ENCODE measurements at regions not wholly inside any gene's neighbourhood (a gene's known extent, or its start where the extent isn't known, plus 50 kb on each side); places are given as distances from the start of the nearest gene placed in this dataset.
"Not testable (repeated sequence)": the region's sequence is repeated elsewhere in the genome, so short reads cannot be mapped to it uniquely, and the experiment has no call there.

DNA sequence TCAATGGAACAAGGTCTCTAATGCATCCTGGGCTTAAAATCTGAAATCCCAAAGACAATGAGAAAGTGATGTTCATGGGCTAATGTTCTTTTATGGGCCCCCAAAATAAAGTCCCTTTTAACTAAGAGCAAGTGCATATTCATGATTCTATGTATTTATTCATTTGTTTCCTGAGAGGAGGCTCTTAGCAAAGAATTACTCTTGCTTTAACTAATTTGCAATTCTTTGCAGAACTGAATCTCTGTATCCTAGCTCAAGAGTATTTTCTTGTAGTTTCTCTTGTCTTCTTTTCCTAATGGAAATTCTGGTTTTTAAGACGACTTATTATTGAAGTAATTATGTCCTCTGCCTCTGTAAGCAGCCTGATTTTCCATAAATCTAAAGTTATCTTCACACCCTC is 202.2 kb upstream of the TP63 start:
- Mint-ChIP-seq H3K36me3 (peaks cover 0 to 20% of the 10 kb centered on the region in 2 donors), H3K9me3 (peaks cover 0 to 18% of the 10 kb centered on the region in 2 donors), H3K27ac (no peak overlapping the region)
- DNase-seq (ENCODE audit: low spot score in 2 of 2) = no peak
- no peak for ATAC-seq

DNA sequence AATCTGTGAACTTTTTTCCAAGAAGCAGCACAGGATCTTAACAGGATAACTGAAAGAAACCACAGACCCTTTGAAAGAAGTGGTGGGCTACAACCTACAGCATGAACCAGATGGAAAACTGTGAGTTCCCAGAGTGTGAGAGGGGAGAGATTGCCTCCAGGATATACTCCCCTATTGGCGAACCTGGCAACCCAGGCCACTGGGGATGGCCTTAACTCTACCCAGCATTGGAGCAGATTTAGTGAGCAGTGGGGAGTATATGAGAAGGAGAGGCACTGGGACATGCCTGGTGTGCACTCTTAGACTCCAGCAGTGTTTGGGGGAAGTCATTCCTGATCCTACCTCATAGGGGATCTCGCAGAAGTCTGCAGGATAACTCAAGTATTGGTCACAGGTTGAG is 201.0 kb upstream of the TP63 start:
- Mint-ChIP-seq H3K9me3 (peaks cover 8 to 19% of the 10 kb centered on the region in 2 donors), H3K27ac (no peak overlapping the region), H3K36me3 (peaks cover 0 to 20% of the 10 kb centered on the region in 2 donors)
- ATAC-seq = no peak
- DNase-seq (ENCODE audit: low spot score in 2 of 2) = no peak

DNA sequence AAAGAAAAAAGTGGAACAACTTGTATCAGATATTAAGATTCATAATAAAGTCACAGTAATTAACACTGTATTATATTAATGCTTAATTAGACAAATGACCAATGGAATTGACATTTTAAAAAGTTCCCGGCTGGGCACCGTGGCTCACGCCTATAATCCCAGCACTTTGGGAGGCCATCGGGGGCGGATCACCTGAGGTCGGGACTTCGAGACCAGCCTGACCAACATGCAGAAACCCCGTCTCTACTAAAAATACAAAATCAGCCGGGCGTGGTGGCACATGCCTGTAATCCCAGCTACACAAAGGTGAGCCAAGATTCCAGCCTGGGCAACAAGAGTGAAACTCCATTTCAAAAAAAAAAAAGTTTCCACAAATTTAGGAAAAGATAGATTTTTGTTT is 188.9 kb upstream of the TP63 start:
- not testable (repeated sequence) for DNase-seq (ENCODE audit: low spot score in 2 of 2); H3K27ac Mint-ChIP-seq; H3K9me3 Mint-ChIP-seq; H3K36me3 Mint-ChIP-seq; ATAC-seq

DNA sequence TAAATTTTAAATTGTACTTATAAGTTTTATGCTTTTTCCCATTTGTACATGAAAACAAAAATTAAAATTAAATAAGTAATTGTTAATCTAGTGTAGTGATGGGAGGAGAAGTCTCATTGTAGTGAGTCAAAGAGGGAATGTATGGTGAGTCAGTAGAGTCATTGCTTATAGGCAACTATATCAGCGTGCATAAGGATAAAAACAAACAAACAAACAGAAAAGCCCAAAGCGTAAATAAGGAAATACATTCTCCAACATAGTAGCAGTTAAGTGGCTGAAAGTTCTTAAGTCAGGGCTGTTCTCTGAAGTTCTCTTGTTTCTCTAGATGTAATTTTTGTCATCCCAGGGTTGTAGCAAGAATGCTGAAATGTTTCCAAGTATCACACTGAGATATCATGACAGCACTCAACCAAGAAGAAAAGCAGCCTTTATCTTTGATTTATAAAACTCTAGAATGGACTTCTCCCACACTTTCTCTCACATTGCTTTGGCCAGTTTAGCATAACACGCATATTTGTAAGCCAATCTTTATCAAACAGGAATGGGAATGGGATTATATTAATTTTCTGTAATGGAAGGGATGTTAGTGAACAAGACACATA is 184.1 kb upstream of the TP63 start:
- H3K36me3 Mint-ChIP-seq = peaks cover 0 to 4% of the 10 kb centered on the region in 2 donors
- DNase-seq (ENCODE audit: low spot score in 2 of 2) (no peak), ATAC-seq (no peak)
- peaks cover 0 to 5% of the 10 kb centered on the region in 2 donors for H3K9me3 Mint-ChIP-seq
- H3K27ac Mint-ChIP-seq = no peak overlapping the region

DNA sequence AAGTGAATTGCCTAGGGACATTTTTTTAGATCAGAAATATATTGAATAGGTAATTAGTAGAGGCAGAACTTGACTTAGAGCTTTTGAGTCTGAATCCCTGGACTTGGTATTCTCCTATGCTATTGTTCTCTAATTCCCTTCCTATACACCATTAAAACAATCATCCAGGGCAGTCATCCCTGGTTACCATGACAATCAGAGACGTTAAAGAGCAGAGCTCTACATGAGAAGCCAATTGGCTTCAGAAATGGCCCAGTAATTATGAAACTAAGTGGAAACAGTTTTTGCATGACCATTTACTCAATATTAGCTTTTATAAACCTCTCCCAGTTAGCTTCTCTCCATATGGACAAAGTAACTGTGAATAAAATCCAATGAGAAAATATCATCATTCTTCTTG is 182.1 kb upstream of the TP63 start:
- Mint-ChIP-seq H3K9me3 (no peaks in the 10 kb centered on the region), H3K36me3 (peaks cover 0 to 4% of the 10 kb centered on the region in 2 donors), H3K27ac (no peak overlapping the region)
- DNase-seq (ENCODE audit: low spot score in 2 of 2) (no peak), ATAC-seq (no peak)

DNA sequence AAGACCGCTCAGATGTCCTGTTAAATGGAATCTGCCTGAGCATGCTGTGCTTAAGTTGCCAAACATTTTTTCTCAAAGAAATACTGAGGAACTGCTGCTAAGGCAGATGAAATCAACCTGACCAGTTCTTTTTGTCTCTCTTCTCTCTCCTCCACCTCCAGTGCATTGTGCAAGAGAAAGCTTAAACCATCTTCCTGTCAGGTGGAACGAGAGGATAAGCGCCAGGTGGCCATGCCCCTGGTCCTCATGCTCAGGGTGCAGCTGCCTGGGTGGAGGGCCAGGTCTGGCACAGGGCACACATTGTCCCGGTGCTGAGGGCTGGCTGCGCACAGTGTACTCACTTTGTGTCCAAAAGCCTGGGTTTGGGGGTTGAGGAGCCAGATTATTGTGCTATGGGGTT is 176.2 kb upstream of the TP63 start:
- DNase-seq (ENCODE audit: low spot score in 2 of 2) = no peak
- ATAC-seq = no peak
- Mint-ChIP-seq H3K27ac (no peak overlapping the region), H3K36me3 (peaks cover 0 to 4% of the 10 kb centered on the region in 2 donors), H3K9me3 (peaks cover 4 to 5% of the 10 kb centered on the region in 2 donors)

DNA sequence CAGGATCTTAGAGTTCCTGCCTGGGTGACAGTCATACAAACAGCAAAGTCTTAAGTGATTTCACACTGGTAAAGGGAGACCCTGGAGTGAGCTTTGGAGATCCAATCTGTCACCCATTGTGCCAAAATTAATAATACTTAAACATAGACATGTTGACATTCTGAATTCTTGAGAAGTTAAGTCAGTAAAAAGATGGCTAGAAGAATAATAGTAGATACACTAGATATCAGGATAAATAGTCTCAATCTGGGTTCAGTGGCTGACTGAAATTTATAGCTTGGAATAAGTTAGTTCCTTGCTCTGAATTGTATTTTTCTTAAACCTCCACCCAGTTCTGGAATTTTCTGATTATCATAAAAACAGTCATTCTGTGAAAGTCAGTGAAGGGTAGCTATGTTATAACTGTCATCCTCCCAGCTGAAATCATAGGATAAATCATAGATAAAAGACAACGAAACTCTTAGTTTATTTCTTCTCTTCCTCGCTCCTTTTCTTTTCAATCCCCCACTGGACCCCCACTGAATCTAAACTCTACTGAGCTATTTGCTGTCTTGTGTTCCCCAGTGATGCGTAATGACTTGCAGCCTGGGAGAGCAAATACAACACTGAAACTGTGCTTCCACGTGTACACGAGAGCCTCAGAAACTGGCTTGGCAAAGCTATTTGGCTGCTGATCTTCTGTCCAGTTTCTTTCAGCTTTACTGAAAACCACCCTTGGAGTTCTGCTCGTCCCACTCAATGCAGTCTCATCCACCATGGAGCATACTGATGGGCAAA is 175.4 kb upstream of the TP63 start:
- ATAC-seq (no peak), DNase-seq (ENCODE audit: low spot score in 2 of 2) (no peak)
- peaks cover 0 to 4% of the 10 kb centered on the region in 2 donors for H3K36me3 Mint-ChIP-seq
- H3K27ac Mint-ChIP-seq = no peak overlapping the region
- H3K9me3 Mint-ChIP-seq = peaks cover 4 to 5% of the 10 kb centered on the region in 2 donors

DNA sequence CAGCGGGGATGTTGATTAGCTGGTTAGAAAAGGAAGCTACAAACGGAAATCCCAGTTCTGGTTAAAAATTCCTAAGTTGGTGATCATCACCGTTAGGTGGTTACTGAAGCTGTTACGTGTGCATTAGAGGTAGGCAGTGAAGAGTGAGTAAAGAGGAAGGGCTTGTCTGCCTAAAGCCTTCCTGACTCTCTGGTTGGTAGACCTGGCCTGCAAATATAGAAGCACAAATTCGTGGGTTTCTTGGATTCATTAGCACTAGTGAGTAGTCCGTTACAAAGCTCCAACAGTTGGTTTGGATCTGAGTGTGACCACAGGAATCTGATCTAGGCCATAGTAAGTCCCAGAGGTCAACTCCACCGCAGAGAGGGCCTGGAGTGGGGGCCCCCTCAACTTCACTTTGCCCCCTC is 174.0 kb upstream of the TP63 start:
- Mint-ChIP-seq H3K36me3 (peaks cover 0 to 4% of the 10 kb centered on the region in 2 donors), H3K27ac (no peak overlapping the region), H3K9me3 (peaks cover 4 to 10% of the 10 kb centered on the region in 2 donors)
- ATAC-seq = no peak
- DNase-seq (ENCODE audit: low spot score in 2 of 2) = no peak

DNA sequence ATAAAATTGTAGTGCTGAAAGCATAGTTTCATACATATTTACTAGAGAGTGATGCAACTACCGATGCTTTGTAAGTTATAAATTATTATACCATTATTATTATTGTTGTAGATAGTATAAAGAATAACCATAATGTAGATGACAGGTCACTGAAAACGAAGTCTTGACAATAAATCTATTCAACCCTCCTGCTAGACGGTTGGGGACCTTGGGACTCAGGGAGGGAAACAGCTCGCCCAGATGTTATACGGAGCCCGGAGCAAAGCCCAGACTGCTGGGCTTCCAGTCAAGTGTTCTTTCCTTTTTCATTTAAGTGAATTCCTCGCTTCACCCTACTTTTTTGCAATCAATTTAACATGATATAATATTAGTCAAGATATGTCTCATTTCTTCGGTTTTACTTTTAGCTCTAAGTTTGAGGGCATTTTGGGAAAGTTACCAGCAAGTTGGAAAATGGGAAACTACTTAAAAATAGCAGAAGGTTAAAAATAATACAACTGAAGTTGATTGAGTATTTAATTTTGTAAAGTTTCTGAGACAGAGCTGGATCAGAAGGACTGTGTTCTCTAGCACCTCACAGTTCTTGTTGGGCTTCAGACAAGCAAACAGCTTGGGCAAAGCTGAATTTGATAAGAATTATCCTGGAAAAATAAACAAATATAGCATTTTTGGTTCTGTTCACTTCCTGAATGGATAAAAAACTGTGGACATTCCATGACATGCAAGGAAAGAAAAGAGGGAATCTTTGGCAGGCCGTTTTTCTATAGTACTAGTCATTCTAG is 173.4 kb upstream of the TP63 start:
- no peak for ATAC-seq
- H3K36me3 Mint-ChIP-seq = peaks cover 0 to 4% of the 10 kb centered on the region in 2 donors
- no peak overlapping the region for H3K27ac Mint-ChIP-seq
- DNase-seq (ENCODE audit: low spot score in 2 of 2) = no peak
- H3K9me3 Mint-ChIP-seq = peaks cover 8 to 10% of the 10 kb centered on the region in 2 donors

DNA sequence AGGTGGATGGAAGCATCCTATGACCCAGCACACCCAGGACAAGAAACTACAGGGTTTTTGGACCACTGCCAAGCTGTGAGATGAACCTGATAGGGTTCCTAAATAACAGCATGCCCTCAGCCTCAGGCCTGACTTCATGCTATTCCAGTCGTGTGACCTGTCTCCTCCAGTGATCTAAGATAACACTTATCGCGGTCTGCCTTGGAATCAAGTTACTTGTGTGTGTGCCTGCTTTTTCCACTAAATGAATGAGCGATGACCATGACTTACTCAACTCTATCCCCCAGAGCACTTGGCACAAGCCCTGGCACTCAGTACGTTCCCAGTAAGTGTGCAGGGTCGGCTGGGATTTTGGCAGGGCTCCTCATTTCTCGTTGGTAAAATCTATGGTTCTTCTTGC is 172.7 kb upstream of the TP63 start:
- Mint-ChIP-seq H3K9me3 (peaks cover 8 to 10% of the 10 kb centered on the region in 2 donors), H3K36me3 (peaks cover 0 to 4% of the 10 kb centered on the region in 2 donors), H3K27ac (no peak overlapping the region)
- DNase-seq (ENCODE audit: low spot score in 2 of 2) = no peak
- ATAC-seq = no peak

DNA sequence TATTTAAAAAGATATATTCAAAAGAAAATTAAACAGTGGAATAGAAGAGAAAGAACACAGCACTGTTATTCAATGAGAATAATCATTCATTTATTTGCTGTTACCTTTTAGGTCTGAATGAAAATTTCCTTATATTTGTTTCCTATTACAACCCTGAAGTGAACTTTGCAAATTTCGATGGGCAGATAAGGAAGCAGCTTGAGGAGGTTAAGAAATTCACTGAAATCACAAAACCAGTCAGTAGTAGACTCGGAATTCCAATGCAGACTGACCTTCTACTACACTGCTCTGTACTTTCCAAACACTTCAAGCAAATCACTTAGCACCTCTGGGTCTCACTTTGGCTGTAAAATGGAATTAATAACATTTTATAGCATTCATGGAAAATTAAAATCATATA is 172.0 kb upstream of the TP63 start:
- Mint-ChIP-seq H3K36me3 (peaks cover 0 to 4% of the 10 kb centered on the region in 2 donors), H3K9me3 (peaks cover 8 to 10% of the 10 kb centered on the region in 2 donors), H3K27ac (no peak overlapping the region)
- DNase-seq (ENCODE audit: low spot score in 2 of 2) = no peak
- ATAC-seq = no peak

DNA sequence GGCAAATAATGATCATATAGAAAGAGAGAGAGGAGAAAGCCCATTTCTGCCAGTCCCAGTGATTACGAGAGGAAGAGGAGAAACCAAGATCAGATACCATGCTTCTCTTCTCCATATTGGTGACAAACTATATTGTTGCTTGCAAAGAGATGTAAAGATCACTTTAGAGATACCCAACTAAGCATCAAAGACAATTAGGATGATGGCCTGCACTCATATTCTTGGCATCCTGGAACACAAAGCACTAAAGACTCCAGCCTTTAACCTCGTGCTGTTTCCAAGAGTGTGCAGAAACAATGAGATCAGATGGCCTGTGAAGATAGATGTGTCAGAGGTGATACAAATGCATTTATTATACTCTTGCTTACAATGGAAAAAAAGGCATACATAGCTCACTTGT is 170.7 kb upstream of the TP63 start:
- no peak for ATAC-seq
- peaks cover 0 to 4% of the 10 kb centered on the region in 2 donors for H3K36me3 Mint-ChIP-seq
- peaks cover 8 to 10% of the 10 kb centered on the region in 2 donors for H3K9me3 Mint-ChIP-seq
- DNase-seq (ENCODE audit: low spot score in 2 of 2) = no peak
- no peak overlapping the region for H3K27ac Mint-ChIP-seq

DNA sequence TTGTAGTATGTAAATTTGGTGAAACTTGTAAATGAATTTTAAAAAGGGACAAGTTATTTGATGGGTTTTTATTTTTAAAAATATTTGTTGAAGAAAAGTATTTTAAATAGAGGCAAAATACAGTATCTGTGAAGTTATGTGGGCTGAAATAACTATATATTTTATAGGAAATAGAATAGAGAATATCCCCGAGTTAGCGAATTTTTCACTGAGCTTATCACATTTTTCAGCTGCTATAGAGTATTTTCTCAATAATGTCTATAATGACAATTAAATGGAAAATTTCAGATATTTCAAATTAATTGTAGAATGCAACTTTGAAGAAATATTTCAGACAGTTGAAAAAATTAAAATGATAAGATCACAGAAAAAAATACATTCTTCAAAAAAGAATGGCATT is 166.4 kb upstream of the TP63 start:
- no peaks in the 10 kb centered on the region for H3K36me3 Mint-ChIP-seq
- ATAC-seq (no peak), DNase-seq (ENCODE audit: low spot score in 2 of 2) (no peak)
- H3K9me3 Mint-ChIP-seq = peaks cover 4% of the 10 kb centered on the region in 2 donors
- H3K27ac Mint-ChIP-seq = no peak overlapping the region

DNA sequence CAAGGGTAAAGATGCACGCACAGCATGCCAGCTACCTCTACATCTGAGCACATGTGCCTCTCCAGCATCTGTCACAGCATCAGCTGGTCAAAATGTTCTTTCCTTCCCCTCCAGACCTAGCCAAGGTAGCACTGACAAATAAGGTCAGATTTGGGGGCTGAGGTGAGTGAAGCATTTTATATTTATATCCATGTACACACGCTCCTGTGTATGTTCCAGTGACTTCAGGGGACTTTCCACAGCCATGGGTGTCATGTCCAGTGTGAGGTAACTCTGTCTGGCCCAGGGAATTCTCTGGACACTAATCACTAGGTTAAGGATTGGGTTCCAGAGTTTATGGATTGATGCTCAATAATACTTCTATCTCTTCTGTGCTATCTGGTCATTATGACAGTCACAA is 165.2 kb upstream of the TP63 start:
- DNase-seq (ENCODE audit: low spot score in 2 of 2) (no peak), ATAC-seq (no peak)
- no peaks in the 10 kb centered on the region for H3K36me3 Mint-ChIP-seq
- no peak overlapping the region for H3K27ac Mint-ChIP-seq
- H3K9me3 Mint-ChIP-seq = peaks cover 4% of the 10 kb centered on the region in 2 donors

DNA sequence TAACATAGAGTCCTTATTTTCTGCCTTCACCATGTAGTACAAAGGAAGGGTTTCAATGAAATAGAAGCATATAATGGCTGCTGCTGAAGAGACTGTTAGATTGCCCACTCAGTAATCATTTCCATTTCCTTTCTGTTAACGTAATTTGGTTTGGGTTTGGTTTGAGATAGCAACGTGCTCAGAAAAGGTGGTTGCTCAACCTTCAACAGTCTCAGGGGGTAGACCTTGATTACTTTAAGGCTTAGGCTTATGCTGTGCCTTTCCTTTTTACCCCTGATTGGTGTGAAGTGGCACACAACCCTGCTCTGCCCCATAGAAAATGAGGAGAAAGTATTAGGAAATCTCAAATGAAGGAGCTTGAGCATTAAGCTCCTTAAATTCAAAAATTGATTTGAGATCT is 163.7 kb upstream of the TP63 start:
- peaks cover 0 to 2% of the 10 kb centered on the region in 2 donors for H3K9me3 Mint-ChIP-seq
- no peak overlapping the region for H3K27ac Mint-ChIP-seq
- H3K36me3 Mint-ChIP-seq = no peaks in the 10 kb centered on the region
- ATAC-seq (no peak), DNase-seq (ENCODE audit: low spot score in 2 of 2) (no peak)

DNA sequence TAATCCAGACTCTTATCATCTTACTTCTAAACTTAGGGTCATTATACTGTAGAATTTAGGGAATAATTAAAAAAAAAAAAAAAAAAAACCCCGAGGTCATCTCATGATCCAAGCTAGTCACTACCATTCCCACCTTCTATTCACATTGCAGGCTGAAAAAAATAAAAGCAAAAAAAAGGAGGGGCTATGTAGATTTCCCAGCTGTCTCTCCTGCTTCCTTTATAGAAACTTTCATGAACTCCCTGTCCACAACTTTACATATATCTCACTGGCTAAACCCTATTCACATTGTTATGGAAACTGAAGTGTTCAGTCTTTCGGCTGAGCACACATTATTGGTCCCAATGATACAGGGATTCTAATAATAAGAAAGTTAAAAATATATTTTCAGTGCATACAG is 156.2 kb upstream of the TP63 start:
- no peak overlapping the region for H3K27ac Mint-ChIP-seq
- ATAC-seq (no peak), DNase-seq (ENCODE audit: low spot score in 2 of 2) (no peak)
- H3K36me3 Mint-ChIP-seq = no peaks in the 10 kb centered on the region
- peaks cover 0 to 7% of the 10 kb centered on the region in 2 donors for H3K9me3 Mint-ChIP-seq

DNA sequence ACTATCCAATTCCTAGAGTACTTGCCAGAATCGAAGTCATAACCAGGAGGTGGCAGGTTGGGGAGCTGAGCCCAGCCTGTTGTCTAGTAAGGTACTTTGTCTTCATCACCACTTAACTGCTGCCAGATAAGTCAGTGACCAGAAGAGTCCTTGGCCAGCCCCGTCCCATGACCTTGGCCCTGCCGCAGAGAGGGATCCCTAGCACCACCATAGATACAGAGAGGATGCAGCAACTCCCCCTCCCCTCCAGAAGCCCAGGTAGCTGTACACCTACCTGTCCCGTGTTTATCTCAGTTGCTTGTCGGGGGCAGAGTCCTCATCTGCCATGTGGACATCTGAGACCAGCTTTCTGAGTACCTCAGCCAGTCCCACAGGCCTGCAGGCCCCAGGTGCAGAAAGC is 153.6 kb upstream of the TP63 start:
- DNase-seq (ENCODE audit: low spot score in 2 of 2) = no peak
- Mint-ChIP-seq H3K9me3 (peaks cover 0 to 7% of the 10 kb centered on the region in 2 donors), H3K27ac (no peak overlapping the region), H3K36me3 (peaks cover 0 to 8% of the 10 kb centered on the region in 2 donors)
- ATAC-seq = no peak

All from activated naive CD4-positive, alpha-beta T cell treated with anti-CD3 and anti-CD28 coated beads, Interleukin-2, amount 50 U/mL, for 72 hours (primary cell).